K562 (cell line): ENCODE measurements at regions not wholly inside any gene's neighbourhood (a gene's known extent, or its start where the extent isn't known, plus 50 kb on each side); places are given as distances from the start of the nearest gene placed in this dataset.

Experiments used
- ATAC-seq: fragments of 200-7000 bp; cut with Tn5 transposase; 3 replicates; pipeline ENCODE4 v1.9.1; 2020; ENCODE audit warnings: moderate library complexity
- BruUV-seq: library from RNA; stranded (reverse); fragments of 400-500 nt; replicated peaks from 2 replicates; lab custom pipeline; 2021; lab: Mats Ljungman, UMichigan
- CTCF ChIA-PET: fragments of 300-600 bp; formaldehyde crosslinking; extraction: SDS; loops from one replicate; lab custom pipeline; 2021; ENCODE audit warnings: low intra/inter-chr PET ratio; lab: Yijun Ruan, JAX
- POLR2A ChIA-PET: fragments of 300-600, 350-650 bp; sonication (Branson Sonifier 250); formaldehyde crosslinking; extraction: SDS; loops from one replicate; lab custom pipeline; 2021; ENCODE audit warnings: antibody characterized with exemption, inconsistent platforms; lab: Yijun Ruan, JAX
- DNase-seq, 4 experiments: peaks; one replicate each; pipeline versions ENCODE4 v3.0.0 to v3.0.0-alpha.2; 2011 to 2018; ENCODE audit warnings: low spot score in 3 of 4, mixed read lengths in 3 of 4; ENCODE audit errors: extremely low read depth in 1 of 4
- FAIRE-seq: peaks from 2 replicates; lab custom pipeline; 2011; peaks lifted over from hg19 to GRCh38; lab: Jason Lieb, UNC
- H2AFZ ChIP-seq: 2 replicates; pipeline ENCODE4 v1.6.0; 2011; ENCODE audit warnings: low read depth, low read length, control low read depth, inconsistent platforms
- H3K27ac ChIP-seq: fragments of 200-600 bp; 3 replicates; pipeline ENCODE4 v1.8.0; 2011; ENCODE audit warnings: low read depth, mild to moderate bottlenecking, control low read depth, inconsistent platforms, low read length, moderate library complexity, mixed read lengths; ENCODE audit errors: extremely low read depth
- H3K27me3 ChIP-seq, 2 experiments: fragments of 300-600 bp in 1 of 2; 2 replicates in 1 of 2; 3 replicates in 1 of 2; pipeline versions ENCODE4 v1.6.0 to v1.8.0; 2011; ENCODE audit warnings: inconsistent platforms in 2 of 2, low read length in 2 of 2, mild to moderate bottlenecking in 1 of 2, mixed read lengths in 1 of 2, moderate library complexity in 1 of 2; ENCODE audit not compliant: control insufficient read depth in 2 of 2, insufficient read depth in 2 of 2
- H3K36me3 ChIP-seq: fragments of 300-600 bp; 3 replicates; pipeline ENCODE4 v1.8.0; 2011; ENCODE audit warnings: mild to moderate bottlenecking, low read length, inconsistent platforms; ENCODE audit not compliant: control insufficient read depth, insufficient read depth
- H3K4me1 ChIP-seq, 2 experiments: fragments of 200-600 bp in 1 of 2; replicated peaks in 1 of 2; 2 replicates in 1 of 2; 3 replicates in 1 of 2; pipeline versions ENCODE4 v1.5.1 to v1.8.0; 2011; ENCODE audit warnings: inconsistent platforms in 2 of 2, low read length in 2 of 2, mild to moderate bottlenecking in 1 of 2, mixed read lengths in 1 of 2, moderate library complexity in 1 of 2; ENCODE audit not compliant: control insufficient read depth in 2 of 2, insufficient read depth in 2 of 2
- H3K4me2 ChIP-seq: 2 replicates; pipeline ENCODE4 v1.6.1; 2011; ENCODE audit warnings: low read length, control low read depth, inconsistent platforms, mixed read lengths; ENCODE audit not compliant: insufficient read depth
- H3K4me3 ChIP-seq: fragments of 200-600 bp; sonication (generic), shearing (Covaris generic); 2 replicates; pipeline ENCODE4 v1.5.1; 2016; ENCODE audit warnings: control low read depth, inconsistent platforms
- H3K79me2 ChIP-seq: fragments of 200-600 bp; 3 replicates; pipeline ENCODE4 v1.8.0; 2011; ENCODE audit warnings: low read length, inconsistent platforms; ENCODE audit not compliant: control insufficient read depth, insufficient read depth
- H3K9ac ChIP-seq, 2 experiments: 2 replicates each; pipeline versions ENCODE4 v1.6.0 to v1.6.1; 2011; ENCODE audit warnings: low read depth in 2 of 2, low read length in 2 of 2, control low read depth in 1 of 2, inconsistent platforms in 1 of 2, mild to moderate bottlenecking in 1 of 2, mixed read lengths in 1 of 2; ENCODE audit not compliant: insufficient read depth in 1 of 2
- H3K9me1 ChIP-seq: one replicate; pipeline ENCODE4 v1.6.0; 2011; ENCODE audit warnings: inconsistent platforms, mild to moderate bottlenecking, low read length, moderate library complexity; ENCODE audit not compliant: control insufficient read depth, insufficient read depth
- H3K9me3 ChIP-seq: replicated peaks from 2 replicates; pipeline ENCODE4 v1.5.1; 2011; ENCODE audit warnings: low read depth, low read length, inconsistent platforms; ENCODE audit not compliant: control insufficient read depth, insufficient read depth
- H4K20me1 ChIP-seq: replicated peaks from 2 replicates; pipeline ENCODE4 v1.6.1; 2011; ENCODE audit warnings: low read length, inconsistent platforms, mixed read lengths; ENCODE audit not compliant: control insufficient read depth, insufficient read depth
- NR1H2 ChIP-seq: sonication (generic); formaldehyde crosslinking; IDR thresholded peaks from 2 replicates; pipeline ENCODE4 v1.4.0; 2020; ENCODE audit warnings: mild to moderate bottlenecking, missing genetic modification reagents
- SIN3A ChIP-seq, 2 experiments: fragments of 150-350 bp in 1 of 2; IDR thresholded peaks; 2 replicates each; pipeline ENCODE4 v1.6.1; 2011 to 2016; ENCODE audit warnings: borderline replicate concordance in 2 of 2, low read depth in 2 of 2, low read length in 2 of 2, mild to moderate bottlenecking in 2 of 2, moderate library complexity in 2 of 2; ENCODE audit not compliant: control insufficient read depth in 1 of 2
- STAT5A ChIP-seq: IDR thresholded peaks from 2 replicates; pipeline ENCODE4 v1.6.1; 2012; ENCODE audit warnings: low read length, inconsistent platforms, borderline replicate concordance
- ZNF274 ChIP-seq: IDR thresholded peaks from 2 replicates; pipeline ENCODE4 v1.6.1; 2011; ENCODE audit warnings: low read depth, mild to moderate bottlenecking, low read length, moderate library complexity, borderline replicate concordance
- ZNF318 ChIP-seq, 2 experiments: fragments of 450-650 bp; IDR thresholded peaks; 2 replicates each; pipeline ENCODE4 v1.6.1; 2016; ENCODE audit warnings: mild to moderate bottlenecking in 2 of 2, borderline replicate concordance in 1 of 2, low read depth in 1 of 2, moderate library complexity in 1 of 2
- WGBS: fragments of 100-300 bp; shearing (Covaris generic); methylation state at CpG from one replicate; pipeline ENCODE4 v1.1.6; 2016; ENCODE audit warnings: low coverage, mixed read lengths; ENCODE audit not compliant: insufficient coverage; ENCODE audit errors: missing lambda C conversion rate; 5-methylcytosine and 5-hydroxymethylcytosine counted together
- in situ Hi-C: fragments of 300-500 bp; cut with MboI; formaldehyde crosslinking; loops from 4 replicates; pipeline ENCODE4 v1.15.0; 2018; ENCODE audit warnings: inconsistent platforms, mixed read lengths
- intact Hi-C: fragments of 100-400 bp; cut with micrococcal nuclease; formaldehyde crosslinking; loops from 2 replicates; pipeline ENCODE4 v1.14.2; 2022

DNA sequence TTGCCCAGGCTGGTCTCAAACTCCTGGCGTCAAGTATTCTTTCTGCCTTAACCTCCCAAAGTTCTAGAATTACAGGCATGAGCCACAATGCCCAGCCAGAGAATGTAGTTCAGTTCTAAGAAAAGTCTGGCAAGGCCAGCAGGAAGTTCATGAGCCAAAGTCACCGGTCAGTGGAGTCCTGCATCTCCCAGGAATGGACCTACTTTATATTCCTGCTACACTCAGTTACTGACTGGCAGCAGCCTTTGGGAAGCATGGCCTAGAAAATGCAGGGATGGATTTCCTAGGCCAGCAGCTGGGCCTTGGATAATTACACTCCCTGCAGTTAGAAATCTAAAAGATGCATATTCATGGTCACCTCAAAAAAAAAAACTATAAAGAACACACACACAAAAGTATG lies 135.7 kb downstream of the CAAP1 start (continued):
- TF ChIP-seq SIN3A (IDR thresholded peaks at IDR 0.05; ENCODE audit: borderline replicate concordance in 2 of 2, control insufficient read depth in 1 of 2, low read depth in 2 of 2, low read length in 2 of 2) = no peak

- Histone ChIP-seq H3K9me3 (no peaks in the 10 kb centered on the region), H3K79me2 (no peaks in the 10 kb centered on the region), H2AFZ (no peak overlapping the region), H3K4me3 (no peak overlapping the region), H4K20me1 (no peaks in the 10 kb centered on the region), H3K9ac (no peak overlapping the region), H3K4me2 (no peak overlapping the region), H3K27me3 (no peaks in the 10 kb centered on the region), H3K9me1 (no peaks in the 10 kb centered on the region), H3K27ac (no peak overlapping the region), H3K36me3 (no peaks in the 10 kb centered on the region), H3K4me1 (no peaks in the 10 kb centered on the region)
- WGBS = 0% methylated on average over 2 of the region's 2 CpGs
- ChIA-PET CTCF (no interaction called here), POLR2A (no interaction called here)
- in situ Hi-C loops = no loop called here
- intact Hi-C loops = no loop called here
- no peak for ATAC-seq
- no peak for FAIRE-seq
- DNase-seq = no peak
- BruUV-seq = no TSS peak
- no peak for TF ChIP-seq STAT5A
- TF ChIP-seq ZNF274 = no peak
Observed at GRCh38 chr9:26755476-26755875, 137.1 kb downstream of the CAAP1 start.

- DNase-seq (no peak), ATAC-seq (no peak), FAIRE-seq (no peak)
- Histone ChIP-seq H3K36me3 (no peaks in the 10 kb centered on the region), H3K9ac (no peak overlapping the region), H3K79me2 (no peaks in the 10 kb centered on the region), H3K27me3 (no peaks in the 10 kb centered on the region), H3K4me3 (no peak overlapping the region), H3K27ac (no peak overlapping the region), H3K4me2 (no peak overlapping the region), H2AFZ (no peak overlapping the region), H3K9me1 (no peaks in the 10 kb centered on the region), H3K4me1 (no peaks in the 10 kb centered on the region), H3K9me3 (no peaks in the 10 kb centered on the region), H4K20me1 (no peaks in the 10 kb centered on the region)
- WGBS = 50% methylated on average over 7 of the region's 10 CpGs
- ChIA-PET CTCF (no interaction called here), POLR2A (no interaction called here)
- no TSS peak for BruUV-seq
- in situ Hi-C loops = no loop called here
- intact Hi-C loops = no loop called here
- TF ChIP-seq ZNF318 (IDR thresholded peaks at IDR 0.05; ENCODE audit: borderline replicate concordance in 1 of 2, low read depth in 1 of 2) = no peak
- no peak for TF ChIP-seq NR1H2 (CRISPR knock-in tag)
Observed at GRCh38 chr9:26754509-26755164, 138.0 kb downstream of the CAAP1 start.
